ENCODE measurements at regions not wholly inside any gene's neighbourhood (a gene's known extent, or its start where the extent isn't known, plus 50 kb on each side); places are given as distances from the start of the nearest gene placed in this dataset.

DNA sequence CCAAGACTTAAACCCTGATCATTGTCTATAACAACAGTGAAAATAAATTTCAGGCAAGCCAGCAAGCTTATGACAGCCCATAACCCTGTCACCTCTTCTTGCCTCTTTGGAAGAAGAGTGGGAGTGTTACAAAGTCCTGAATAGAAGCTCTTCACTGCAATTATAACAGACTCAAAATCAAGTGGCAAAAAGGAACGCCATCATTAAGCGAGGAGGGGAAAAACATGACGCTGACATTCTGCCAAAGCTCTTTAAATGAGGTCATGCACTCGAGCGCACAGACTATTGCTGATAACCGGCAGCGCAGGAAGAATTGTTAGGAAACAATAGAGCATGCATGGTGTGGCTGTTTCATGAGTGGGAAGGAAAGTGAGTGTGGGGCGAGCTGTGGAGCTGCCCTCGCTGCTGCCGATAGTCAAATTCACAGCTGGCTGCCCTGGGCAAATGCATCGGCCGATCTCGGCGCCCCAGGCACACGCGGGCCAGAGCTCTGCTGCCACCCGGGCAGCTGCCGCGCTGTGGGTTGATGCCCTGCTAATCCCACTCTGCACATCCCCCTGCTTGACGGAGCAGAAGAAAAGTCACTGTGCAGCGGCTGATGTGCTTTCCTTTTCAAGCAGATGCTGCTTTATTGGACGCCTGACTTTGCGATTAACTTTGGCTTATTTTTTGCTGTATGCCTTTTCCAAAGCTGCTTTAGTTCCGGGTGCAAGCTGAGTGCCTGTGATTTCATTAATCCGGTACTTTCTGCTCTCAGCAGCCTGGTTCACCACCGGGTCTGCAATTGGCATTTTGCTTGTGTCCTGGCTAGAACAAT lies 102.4 kb upstream of the ST6GALNAC5 start:
- DNase-seq, result no peak

- DNase-seq, result no peak
These were observed 100.9 kb upstream of the ST6GALNAC5 start for GRCh38 chr1:76766381-76766780.

GRCh38 chr1:76769911-76770310 lies 97.4 kb upstream of the ST6GALNAC5 start:
- DNase-seq, result no peak

DNA sequence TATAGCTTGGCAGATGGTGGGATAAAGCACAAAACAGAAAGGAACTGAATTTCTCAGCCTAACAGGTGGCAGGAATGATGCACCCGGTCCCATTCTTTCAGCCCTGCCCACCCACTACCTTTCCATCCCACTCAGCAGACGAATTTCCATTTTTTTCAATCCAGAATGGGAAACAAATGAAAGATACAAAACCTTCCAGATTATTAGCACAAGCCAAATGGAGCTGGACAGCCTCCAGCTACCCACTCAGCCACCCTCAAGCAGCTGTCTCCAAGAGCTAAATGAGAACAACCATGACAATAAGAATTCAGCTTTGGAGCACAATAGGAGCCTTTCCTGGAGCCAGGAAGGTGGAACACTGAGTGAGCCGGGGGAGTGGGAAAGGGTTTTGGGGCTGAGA lies 96.3 kb upstream of the ST6GALNAC5 start:
- no peak for DNase-seq

- no peak for DNase-seq
These were observed 85.8 kb upstream of the ST6GALNAC5 start for GRCh38 chr1:76781447-76781846.

DNA sequence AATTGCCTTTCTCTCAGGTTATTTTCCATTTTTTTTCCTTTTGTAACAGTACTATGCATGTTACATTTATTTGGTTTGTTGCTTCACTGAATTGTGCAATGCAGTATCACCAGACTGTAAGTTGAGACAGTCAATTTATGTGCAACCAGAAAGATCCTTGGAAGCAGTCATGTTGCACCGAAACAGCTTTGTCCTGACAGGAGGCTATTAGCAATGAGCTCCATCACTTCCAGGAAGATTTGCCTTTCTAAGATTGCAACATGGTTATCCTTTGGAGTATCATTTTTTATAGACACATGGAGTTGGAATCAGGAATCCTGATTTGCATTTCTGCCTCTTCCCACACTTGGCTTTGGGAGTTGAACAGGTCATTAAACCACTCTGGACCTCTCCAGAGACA lies 84.5 kb upstream of the ST6GALNAC5 start:
- DNase-seq, result peak; percentile 61

DNA sequence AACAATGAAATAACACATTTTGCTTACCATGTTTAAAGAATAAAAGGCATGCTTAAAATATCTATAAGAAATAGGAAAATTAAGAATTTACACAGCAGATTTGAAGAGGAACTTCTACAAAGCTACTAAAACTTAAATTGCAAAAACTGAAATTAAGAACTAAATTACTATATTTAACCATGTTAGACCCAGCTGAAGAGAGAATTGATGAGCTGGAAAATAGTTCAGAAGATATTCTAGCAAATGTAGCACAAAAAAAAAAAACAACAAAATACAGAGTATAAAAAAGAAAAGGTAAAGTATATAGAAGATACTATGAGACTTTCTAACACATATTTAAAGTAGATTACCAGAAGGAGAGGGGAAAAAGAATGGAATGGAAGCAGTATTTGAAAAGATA lies 82.8 kb upstream of the ST6GALNAC5 start:
- DNase-seq, result no peak

DNA sequence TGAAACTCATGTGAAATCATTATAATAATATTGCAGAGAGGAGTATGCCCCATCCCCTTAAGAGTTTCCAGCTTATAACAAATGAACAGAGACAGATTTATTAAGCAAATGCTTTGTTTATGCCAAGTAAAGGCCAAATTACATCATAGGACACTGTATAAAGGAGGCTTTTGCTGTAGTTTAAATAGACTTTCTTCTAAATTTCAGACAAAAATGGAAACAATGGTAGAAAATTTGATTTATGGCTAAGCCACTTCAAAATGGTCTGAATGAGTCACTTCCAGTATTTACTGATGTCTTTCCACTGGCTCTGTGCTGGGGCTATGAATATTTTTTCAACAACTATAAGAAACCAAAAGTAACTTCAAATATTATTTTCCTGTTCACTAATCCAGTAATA lies 81.1 kb upstream of the ST6GALNAC5 start:
- no peak for DNase-seq

DNA sequence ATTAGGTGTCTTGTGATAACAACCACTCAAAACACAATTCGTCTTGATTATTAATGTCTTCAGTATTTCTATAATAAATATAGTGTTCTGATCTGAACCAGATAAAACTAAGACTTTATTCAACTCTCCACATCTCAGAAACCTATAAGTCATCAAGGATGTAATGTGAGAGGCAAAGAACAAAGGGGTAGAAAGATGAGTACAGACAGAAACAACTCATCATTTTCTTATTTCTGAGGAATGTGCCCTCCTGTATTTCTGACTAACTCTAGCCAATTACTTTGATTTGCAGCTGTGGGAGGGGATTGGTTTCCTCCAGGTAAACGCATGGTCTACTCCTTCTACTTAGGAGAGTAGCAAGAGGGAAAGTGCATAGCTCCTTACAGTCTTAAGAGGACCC lies 73.7 kb upstream of the ST6GALNAC5 start:
- DNase-seq, result no peak

DNA sequence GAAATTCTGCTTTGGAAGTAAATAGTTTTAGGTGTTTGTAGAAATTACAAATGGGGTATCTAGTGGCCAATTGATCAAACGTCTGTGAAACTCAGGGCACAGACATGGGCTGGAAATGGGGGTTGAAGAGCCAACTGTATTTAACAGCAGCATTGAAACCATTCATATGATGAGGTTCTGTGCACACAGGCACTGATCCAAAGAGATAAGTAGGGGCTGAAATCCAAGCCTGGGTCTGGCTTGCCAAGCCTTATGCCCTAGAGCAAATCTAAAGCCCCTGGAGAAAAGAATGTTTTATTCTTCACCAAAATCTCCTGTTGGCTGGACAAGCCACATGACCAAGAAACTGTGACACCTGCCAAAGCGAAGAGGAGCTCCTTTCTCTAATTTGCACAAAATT lies 67.6 kb upstream of the ST6GALNAC5 start:
- DNase-seq, result no peak

GRCh38 chr1:76802094-76802493 lies 65.2 kb upstream of the ST6GALNAC5 start:
- no peak for DNase-seq

GRCh38 chr1:76807543-76808260 lies 59.6 kb upstream of the ST6GALNAC5 start:
- peak; percentile 18 for DNase-seq
